MM.1S (cell line): ENCODE measurements at regions not wholly inside any gene's neighbourhood (a gene's known extent, or its start where the extent isn't known, plus 50 kb on each side); places are given as distances from the start of the nearest gene placed in this dataset.

ENCODE experiments used
- DNase-seq: peaks from one replicate; pipeline ENCODE4 v3.0.0-alpha.2; 2015
- H2AFZ ChIP-seq: fragments of 300-600 bp; sonication (generic); 2 replicates; pipeline ENCODE4 v1.6.0; 2016; ENCODE audit warnings: antibody characterized with exemption, low read length
- H3F3A ChIP-seq: fragments of 300-600 bp; sonication (generic); 2 replicates; pipeline ENCODE4 v1.6.1; 2016; ENCODE audit warnings: mild to moderate bottlenecking, antibody characterized with exemption, low read length, moderate library complexity, mixed read lengths; ENCODE audit not compliant: insufficient read depth
- H3K27ac ChIP-seq: fragments of 300-600 bp; sonication (generic); 2 replicates; pipeline ENCODE4 v1.5.1; 2016; ENCODE audit warnings: mild to moderate bottlenecking, low read length
- H3K27me3 ChIP-seq: fragments of 300-600 bp; sonication (generic); replicated peaks from 2 replicates; pipeline ENCODE4 v1.6.0; 2016; ENCODE audit warnings: low read length; ENCODE audit not compliant: insufficient read depth
- H3K36me3 ChIP-seq: fragments of 300-600 bp; sonication (generic); replicated peaks from 2 replicates; pipeline ENCODE4 v1.6.1; 2016; ENCODE audit warnings: mild to moderate bottlenecking, low read length, mixed read lengths; ENCODE audit not compliant: insufficient read depth
- H3K4me1 ChIP-seq: fragments of 300-600 bp; sonication (generic); 2 replicates; pipeline ENCODE4 v1.6.1; 2016; ENCODE audit warnings: low read length, mixed read lengths
- H3K4me2 ChIP-seq: fragments of 300-600 bp; sonication (generic); 2 replicates; pipeline ENCODE4 v1.6.0; 2016; ENCODE audit warnings: low read depth, low read length
- H3K4me3 ChIP-seq: fragments of 300-600 bp; sonication (generic); 2 replicates; pipeline ENCODE4 v1.5.1; 2016; ENCODE audit warnings: low read length, mixed read lengths
- H3K79me2 ChIP-seq: fragments of 300-600 bp; sonication (generic); 2 replicates; pipeline ENCODE4 v1.6.1; 2016; ENCODE audit warnings: mixed run types, low read length, mixed read lengths
- H3K9ac ChIP-seq: fragments of 300-600 bp; sonication (generic); 2 replicates; pipeline ENCODE4 v1.6.1; 2016; ENCODE audit warnings: low read length, mixed read lengths
- H3K9me2 ChIP-seq: fragments of 300-600 bp; sonication (generic); replicated peaks from 2 replicates; pipeline ENCODE4 v1.6.1; 2016; ENCODE audit warnings: mild to moderate bottlenecking, low read length, mixed read lengths; ENCODE audit not compliant: insufficient read depth
- H3K9me3 ChIP-seq: fragments of 300-600 bp; sonication (generic); replicated peaks from 2 replicates; pipeline ENCODE4 v1.6.1; 2016; ENCODE audit warnings: mild to moderate bottlenecking, low read length, mixed read lengths; ENCODE audit not compliant: insufficient read depth
- H4K20me1 ChIP-seq: fragments of 300-600 bp; sonication (generic); 2 replicates; pipeline ENCODE4 v1.6.1; 2016; ENCODE audit warnings: mild to moderate bottlenecking, low read length, moderate library complexity, mixed read lengths; ENCODE audit not compliant: insufficient read depth
- EZH2 ChIP-seq: fragments of 300-600 bp; sonication (generic); optimal IDR thresholded peaks from 2 replicates; pipeline ENCODE3; 2017; ENCODE audit warnings: low read depth, mild to moderate bottlenecking, antibody characterized with exemption, low read length, mixed read lengths
- EZH2phosphoT487 ChIP-seq: fragments of 300-600 bp; sonication (generic); IDR thresholded peaks from 2 replicates; pipeline ENCODE4 v1.6.1; 2018; ENCODE audit warnings: antibody characterized with exemption, low read length
- TF ChIP-seq, protein P1 (sequence below): fragments of 300-600 bp; sonication (generic); IDR thresholded peaks from 2 replicates; pipeline ENCODE4 v1.5.1; 2016; ENCODE audit warnings: antibody characterized with exemption, low read length, mixed read lengths

- no peak overlapping the region for H2AFZ ChIP-seq
Observed at GRCh38 chr3:145282505-145282904, 878.5 kb downstream of the PLOD2 start.

GRCh38 chr3:145286937-145287336, 874.0 kb downstream of the PLOD2 start:
- Histone ChIP-seq H3K9me3 (no peaks in the 10 kb centered on the region), H3F3A (no peaks in the 10 kb centered on the region), H3K4me2 (no peak overlapping the region), H3K9ac (no peak overlapping the region), H3K27ac (no peak overlapping the region), H4K20me1 (no peaks in the 10 kb centered on the region), H3K79me2 (no peaks in the 10 kb centered on the region), H3K4me3 (no peak overlapping the region), H3K36me3 (no peaks in the 10 kb centered on the region), H2AFZ (peak overlapping the region; percentile 26; the same call in 1 of the 2 replicates), H3K27me3 (no peaks in the 10 kb centered on the region), H3K9me2 (no peaks in the 10 kb centered on the region), H3K4me1 (no peaks in the 10 kb centered on the region)
- peak; percentile 19 for DNase-seq
- TF ChIP-seq, protein P1, sequence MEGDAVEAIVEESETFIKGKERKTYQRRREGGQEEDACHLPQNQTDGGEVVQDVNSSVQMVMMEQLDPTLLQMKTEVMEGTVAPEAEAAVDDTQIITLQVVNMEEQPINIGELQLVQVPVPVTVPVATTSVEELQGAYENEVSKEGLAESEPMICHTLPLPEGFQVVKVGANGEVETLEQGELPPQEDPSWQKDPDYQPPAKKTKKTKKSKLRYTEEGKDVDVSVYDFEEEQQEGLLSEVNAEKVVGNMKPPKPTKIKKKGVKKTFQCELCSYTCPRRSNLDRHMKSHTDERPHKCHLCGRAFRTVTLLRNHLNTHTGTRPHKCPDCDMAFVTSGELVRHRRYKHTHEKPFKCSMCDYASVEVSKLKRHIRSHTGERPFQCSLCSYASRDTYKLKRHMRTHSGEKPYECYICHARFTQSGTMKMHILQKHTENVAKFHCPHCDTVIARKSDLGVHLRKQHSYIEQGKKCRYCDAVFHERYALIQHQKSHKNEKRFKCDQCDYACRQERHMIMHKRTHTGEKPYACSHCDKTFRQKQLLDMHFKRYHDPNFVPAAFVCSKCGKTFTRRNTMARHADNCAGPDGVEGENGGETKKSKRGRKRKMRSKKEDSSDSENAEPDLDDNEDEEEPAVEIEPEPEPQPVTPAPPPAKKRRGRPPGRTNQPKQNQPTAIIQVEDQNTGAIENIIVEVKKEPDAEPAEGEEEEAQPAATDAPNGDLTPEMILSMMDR, result no peak
- no peak for TF ChIP-seq EZH2
- TF ChIP-seq EZH2phosphoT487, result no peak

More at GRCh38 chr3:145282505-145282904, 878.5 kb downstream of the PLOD2 start:
- Histone ChIP-seq H4K20me1 (no peaks in the 10 kb centered on the region), H3K36me3 (no peaks in the 10 kb centered on the region), H3K9me2 (no peaks in the 10 kb centered on the region), H3K9me3 (no peaks in the 10 kb centered on the region), H3K4me2 (no peak overlapping the region), H3F3A (no peaks in the 10 kb centered on the region), H3K4me1 (no peaks in the 10 kb centered on the region), H3K79me2 (no peaks in the 10 kb centered on the region), H3K4me3 (no peak overlapping the region), H3K27me3 (no peaks in the 10 kb centered on the region), H3K27ac (no peak overlapping the region), H3K9ac (no peak overlapping the region)
- no peak for DNase-seq
- TF ChIP-seq EZH2phosphoT487, result no peak
- TF ChIP-seq, protein P1, result no peak
- TF ChIP-seq EZH2, result no peak

- TF ChIP-seq EZH2 (no peak), EZH2phosphoT487 (no peak)
- TF ChIP-seq, protein P1, result no peak
- H3K27me3 ChIP-seq, result no peaks in the 10 kb centered on the region
- no peak overlapping the region for H3K27ac ChIP-seq
- no peaks in the 10 kb centered on the region for H3K36me3 ChIP-seq
- no peak overlapping the region for H2AFZ ChIP-seq
- H3F3A ChIP-seq, result no peaks in the 10 kb centered on the region
- no peaks in the 10 kb centered on the region for H4K20me1 ChIP-seq
- no peaks in the 10 kb centered on the region for H3K4me1 ChIP-seq
- no peak overlapping the region for H3K4me2 ChIP-seq
- no peaks in the 10 kb centered on the region for H3K9me2 ChIP-seq
- no peaks in the 10 kb centered on the region for H3K79me2 ChIP-seq
- DNase-seq, result no peak
- no peaks in the 10 kb centered on the region for H3K9me3 ChIP-seq
- no peak overlapping the region for H3K4me3 ChIP-seq
- no peak overlapping the region for H3K9ac ChIP-seq
Observed at GRCh38 chr3:145290010-145290409, 871.0 kb downstream of the PLOD2 start.
